IMR-90 (cell line): ENCODE measurements at regions not wholly inside any gene's neighbourhood (a gene's known extent, or its start where the extent isn't known, plus 50 kb on each side); places are given as distances from the start of the nearest gene placed in this dataset.

Experiments used
- ATAC-seq: fragments of 200-7000 bp; cut with Tn5 transposase; 2 replicates; pipeline ENCODE4 v1.9.1; 2020; ENCODE audit warnings: low read depth, mild to moderate bottlenecking, moderate library complexity
- BruUV-seq: library from RNA; stranded (reverse); fragments of 400-500 nt; replicated peaks from 2 replicates; lab custom pipeline; 2021; lab: Mats Ljungman, UMichigan
- CTCF ChIA-PET: fragments of 300-600 bp; formaldehyde crosslinking; extraction: SDS; loops from one replicate; lab custom pipeline; 2021; ENCODE audit warnings: antibody characterized with exemption; lab: Yijun Ruan, JAX
- POLR2A ChIA-PET: fragments of 300-600 bp; sonication (Branson Sonifier 250); formaldehyde crosslinking; loops from one replicate; lab custom pipeline; 2022; ENCODE audit warnings: antibody characterized with exemption; ENCODE audit not compliant: unreplicated experiment; lab: Charles Lee
- DNase-seq: peaks from one replicate; pipeline ENCODE4 v3.0.0; 2013
- H2AFZ ChIP-seq: replicated peaks from 2 replicates; pipeline ENCODE3; 2013; ENCODE audit warnings: low read length, mild to moderate bottlenecking; ENCODE audit not compliant: poor library complexity
- H2AK5ac ChIP-seq: 2 replicates; pipeline ENCODE4 v1.6.1; 2013; ENCODE audit warnings: low read depth, low read length, inconsistent platforms
- H2AK9ac ChIP-seq: replicated peaks from 2 replicates; pipeline ENCODE3; 2013; ENCODE audit warnings: mild to moderate bottlenecking, low read depth, low read length, moderate library complexity; ENCODE audit not compliant: poor library complexity
- H2BK120ac ChIP-seq: 2 replicates; pipeline ENCODE4 v1.6.1; 2013; ENCODE audit warnings: low read depth, low read length, inconsistent platforms
- H2BK15ac ChIP-seq: 3 replicates; pipeline ENCODE4 v1.6.1; 2013; ENCODE audit warnings: low read depth, low read length, inconsistent platforms
- H2BK20ac ChIP-seq: 2 replicates; pipeline ENCODE4 v1.6.1; 2013; ENCODE audit warnings: low read depth, mild to moderate bottlenecking, inconsistent platforms, low read length, moderate library complexity
- H2BK5ac ChIP-seq: 2 replicates; pipeline ENCODE4 v1.6.1; 2013; ENCODE audit warnings: mild to moderate bottlenecking, low read depth, low read length, inconsistent platforms; ENCODE audit not compliant: poor library complexity, severe bottlenecking
- H3K14ac ChIP-seq: replicated peaks from 2 replicates; pipeline ENCODE4 v1.6.1; 2013; ENCODE audit warnings: low read depth, low read length, inconsistent platforms
- H3K18ac ChIP-seq: 2 replicates; pipeline ENCODE4 v1.6.1; 2013; ENCODE audit warnings: low read depth, low read length, control low read depth
- H3K23ac ChIP-seq: 2 replicates; pipeline ENCODE4 v1.6.1; 2013; ENCODE audit warnings: low read depth, low read length, inconsistent platforms
- H3K27ac ChIP-seq: 2 replicates; pipeline ENCODE4 v1.5.1; 2013; ENCODE audit warnings: mild to moderate bottlenecking, control low read depth, low read length; ENCODE audit not compliant: insufficient read depth
- H3K27me3 ChIP-seq: 2 replicates; pipeline ENCODE4 v1.6.1; 2013; ENCODE audit warnings: low read length; ENCODE audit not compliant: control insufficient read depth, insufficient read depth
- H3K36me3 ChIP-seq: 2 replicates; pipeline ENCODE4 v1.6.1; 2013; ENCODE audit warnings: low read length, mixed read lengths; ENCODE audit not compliant: control insufficient read depth, insufficient read depth
- H3K4ac ChIP-seq: 2 replicates; pipeline ENCODE4 v1.6.1; 2013; ENCODE audit warnings: low read depth, low read length, inconsistent platforms
- H3K4me1 ChIP-seq: 2 replicates; pipeline ENCODE4 v1.6.1; 2013; ENCODE audit warnings: low read length, mixed read lengths; ENCODE audit not compliant: control insufficient read depth, insufficient read depth
- H3K4me2 ChIP-seq: 2 replicates; pipeline ENCODE4 v1.6.1; 2013; ENCODE audit warnings: low read depth, mild to moderate bottlenecking, control low read depth, low read length, moderate library complexity
- H3K4me3 ChIP-seq: 2 replicates; pipeline ENCODE4 v1.5.1; 2013; ENCODE audit warnings: low read depth, mild to moderate bottlenecking, control low read depth, low read length, moderate library complexity; ENCODE audit not compliant: insufficient read depth
- H3K56ac ChIP-seq: 2 replicates; pipeline ENCODE4 v1.6.1; 2013; ENCODE audit warnings: low read length, inconsistent platforms; ENCODE audit not compliant: insufficient read depth; ENCODE audit errors: extremely low read depth
- H3K79me1 ChIP-seq, 2 experiments: 2 replicates each; pipeline ENCODE4 v1.6.1; 2013; ENCODE audit warnings: low read length in 2 of 2, inconsistent platforms in 1 of 2, low read depth in 1 of 2
- H3K9ac ChIP-seq: 2 replicates; pipeline ENCODE4 v1.6.1; 2013; ENCODE audit warnings: low read depth, low read length, control low read depth
- H3K9me1 ChIP-seq: 2 replicates; pipeline ENCODE4 v1.6.1; 2013; ENCODE audit warnings: low read length, inconsistent platforms; ENCODE audit not compliant: insufficient read depth
- H3K9me3 ChIP-seq: 2 replicates; pipeline ENCODE4 v1.6.1; 2013; ENCODE audit warnings: low read length; ENCODE audit not compliant: control insufficient read depth, insufficient read depth
- H4K20me1 ChIP-seq: 2 replicates; pipeline ENCODE4 v1.6.1; 2013; ENCODE audit warnings: low read length, inconsistent platforms; ENCODE audit not compliant: insufficient read depth
- H4K5ac ChIP-seq: 2 replicates; pipeline ENCODE4 v1.6.1; 2013; ENCODE audit warnings: mild to moderate bottlenecking, low read depth, low read length, control low read depth
- H4K8ac ChIP-seq, 2 experiments: 2 replicates each; pipeline ENCODE4 v1.6.1; 2013; ENCODE audit warnings: low read depth in 2 of 2, low read length in 2 of 2, control low read depth in 1 of 2, inconsistent platforms in 1 of 2
- H4K91ac ChIP-seq: 2 replicates; pipeline ENCODE4 v1.6.1; 2013; ENCODE audit warnings: low read depth, low read length, inconsistent platforms; ENCODE audit not compliant: insufficient read depth
- BHLHE40 ChIP-seq: fragments of 150-350 bp; IDR thresholded peaks from 2 replicates; pipeline ENCODE4 v1.6.1; 2016; ENCODE audit warnings: mild to moderate bottlenecking, low read depth, low read length
- CEBPB ChIP-seq: IDR thresholded peaks from 2 replicates; pipeline ENCODE4 v1.6.1; 2012; ENCODE audit warnings: low read depth, low read length, improper control_type of control experiment
- CHD1 ChIP-seq: IDR thresholded peaks from 2 replicates; pipeline ENCODE4 v1.6.1; 2012; ENCODE audit warnings: low read depth, low read length, improper control_type of control experiment
- CTCF ChIP-seq: conservative IDR thresholded peaks from 2 replicates; pipeline ENCODE4 v1.5.1; 2012; ENCODE audit warnings: mild to moderate bottlenecking, low read depth, low read length, improper control_type of control experiment
- ELK1 ChIP-seq: fragments of 150-350 bp; IDR thresholded peaks from 2 replicates; pipeline ENCODE4 v1.6.1; 2016; ENCODE audit warnings: low read depth, mild to moderate bottlenecking, low read length, moderate library complexity, borderline replicate concordance
- FOS ChIP-seq: fragments of 150-350 bp; IDR thresholded peaks from 2 replicates; pipeline ENCODE4 v1.6.1; 2016; ENCODE audit warnings: low read depth, low read length
- MAFK ChIP-seq: IDR thresholded peaks from 2 replicates; pipeline ENCODE4 v1.6.1; 2012; ENCODE audit warnings: low read depth, low read length, improper control_type of control experiment
- MAZ ChIP-seq: IDR thresholded peaks from 2 replicates; pipeline ENCODE4 v1.6.1; 2012; ENCODE audit warnings: low read depth, mild to moderate bottlenecking, low read length, improper control_type of control experiment, moderate library complexity, borderline replicate concordance
- MXI1 ChIP-seq: IDR thresholded peaks from 2 replicates; pipeline ENCODE4 v1.6.1; 2012; ENCODE audit warnings: low read depth, mild to moderate bottlenecking, low read length, moderate library complexity, borderline replicate concordance
- NFE2L2 ChIP-seq: fragments of 150-350 bp; IDR thresholded peaks from 2 replicates; pipeline ENCODE4 v1.6.1; 2016; ENCODE audit warnings: low read depth, mild to moderate bottlenecking, low read length
- POLR2A ChIP-seq: IDR thresholded peaks from 2 replicates; pipeline ENCODE4 v1.6.1; 2012; ENCODE audit warnings: mild to moderate bottlenecking, low read depth, low read length
- RAD21 ChIP-seq: IDR thresholded peaks from 2 replicates; pipeline ENCODE4 v1.6.1; 2012; ENCODE audit warnings: low read length, improper control_type of control experiment
- RCOR1 ChIP-seq: IDR thresholded peaks from 2 replicates; pipeline ENCODE4 v1.6.1; 2012; ENCODE audit warnings: mild to moderate bottlenecking, low read length, improper control_type of control experiment; ENCODE audit not compliant: insufficient replicate concordance
- SMC3 ChIP-seq: fragments of 150-350 bp; IDR thresholded peaks from 2 replicates; pipeline ENCODE4 v1.6.1; 2016; ENCODE audit warnings: low read depth, mild to moderate bottlenecking, antibody characterized with exemption, low read length, moderate library complexity
- USF2 ChIP-seq: fragments of 150-350 bp; IDR thresholded peaks from 2 replicates; pipeline ENCODE4 v1.6.1; 2017; ENCODE audit warnings: mild to moderate bottlenecking, antibody characterized with exemption, low read length, low read depth
- WGBS, 2 experiments: methylation state at CpG; one replicate each; pipeline versions ENCODE4 v1.1.5 to v1.1.7; 2013; ENCODE audit warnings: missing lambda C conversion rate in 2 of 2; ENCODE audit not compliant: insufficient read length in 1 of 2; ENCODE audit errors: extremely low coverage in 2 of 2; 5-methylcytosine and 5-hydroxymethylcytosine counted together
- dilution Hi-C: fragments of 300-500 bp; cut with HindIII; formaldehyde crosslinking; loops from one replicate; pipeline ENCODE4 v1.14.3; 2018; ENCODE audit warnings: low sequenced_read_pairs; ENCODE audit not compliant: unreplicated experiment
- in situ Hi-C: fragments of 300-500 bp; cut with MboI; formaldehyde crosslinking; loops from 3 replicates; pipeline ENCODE4 v1.14.3; 2019; ENCODE audit warnings: low sequenced_read_pairs, inconsistent platforms, mixed read lengths
- intact Hi-C: fragments of 100-400 bp; cut with micrococcal nuclease; formaldehyde crosslinking; loops from 2 replicates; pipeline ENCODE4 v1.10.0; 2022

GRCh38 chr1:242582669-242583068 lies 58.2 kb upstream of the PLD5 start:
- Histone ChIP-seq H2AK9ac (no peak overlapping the region), H3K9me3 (peaks cover 12% of the 10 kb centered on the region), H2AK5ac (no peak overlapping the region), H3K18ac (no peak overlapping the region), H2BK15ac (no peak overlapping the region), H3K56ac (no peak overlapping the region), H3K27me3 (no peaks in the 10 kb centered on the region), H2AFZ (no peak overlapping the region), H3K4me1 (no peaks in the 10 kb centered on the region), H3K4ac (no peak overlapping the region), H4K91ac (no peak overlapping the region), H3K27ac (no peak overlapping the region), H3K9ac (no peak overlapping the region), H4K5ac (no peak overlapping the region), H3K36me3 (no peaks in the 10 kb centered on the region), H4K20me1 (no peaks in the 10 kb centered on the region), H3K23ac (no peak overlapping the region), H3K14ac (no peak overlapping the region), H4K8ac (no peak overlapping the region), H2BK120ac (no peak overlapping the region), H3K4me3 (no peak overlapping the region), H2BK5ac (no peak overlapping the region), H3K4me2 (no peak overlapping the region), H3K9me1 (no peaks in the 10 kb centered on the region), H3K79me1 (no peaks in the 10 kb centered on the region), H2BK20ac (no peak overlapping the region)
- POLR2A ChIA-PET = no interaction called here
- BruUV-seq = no TSS peak
- CTCF ChIA-PET = no interaction called here
- no peak for ATAC-seq
- in situ Hi-C loops (no loop called here), intact Hi-C loops (no loop called here), dilution Hi-C loops (no loop called here)
- DNase-seq = no peak
- WGBS, 2 experiments = no CpG with 5 or more reads among the region's 1 CpG
- TF ChIP-seq ELK1 = no peak
- TF ChIP-seq RCOR1 = no peak
- no peak for TF ChIP-seq SMC3
- TF ChIP-seq USF2 = no peak
- TF ChIP-seq RAD21 = no peak
- no peak for TF ChIP-seq MAFK
- no peak for TF ChIP-seq POLR2A
- TF ChIP-seq CTCF = no peak
- no peak for TF ChIP-seq NFE2L2
- no peak for TF ChIP-seq CHD1
- TF ChIP-seq BHLHE40 = no peak
- no peak for TF ChIP-seq FOS
- TF ChIP-seq CEBPB = no peak
- TF ChIP-seq MXI1 = no peak
- no peak for TF ChIP-seq MAZ
